ENCODE measurements at regions not wholly inside any gene's neighbourhood (a gene's known extent, or its start where the extent isn't known, plus 50 kb on each side); places are given as distances from the start of the nearest gene placed in this dataset.

GRCh38 chr13:59348617-59349016, 815.1 kb downstream of the DIAPH3 start:
- TF ChIP-seq CTCF (IDR thresholded peaks at IDR 0.05) (no peak), POLR2A (IDR thresholded peaks at IDR 0.05) (no peak)

All from upper lobe of left lung (tissue), 4 donors.